ENCODE measurements at regions not wholly inside any gene's neighbourhood (a gene's known extent, or its start where the extent isn't known, plus 50 kb on each side); places are given as distances from the start of the nearest gene placed in this dataset.

DNA sequence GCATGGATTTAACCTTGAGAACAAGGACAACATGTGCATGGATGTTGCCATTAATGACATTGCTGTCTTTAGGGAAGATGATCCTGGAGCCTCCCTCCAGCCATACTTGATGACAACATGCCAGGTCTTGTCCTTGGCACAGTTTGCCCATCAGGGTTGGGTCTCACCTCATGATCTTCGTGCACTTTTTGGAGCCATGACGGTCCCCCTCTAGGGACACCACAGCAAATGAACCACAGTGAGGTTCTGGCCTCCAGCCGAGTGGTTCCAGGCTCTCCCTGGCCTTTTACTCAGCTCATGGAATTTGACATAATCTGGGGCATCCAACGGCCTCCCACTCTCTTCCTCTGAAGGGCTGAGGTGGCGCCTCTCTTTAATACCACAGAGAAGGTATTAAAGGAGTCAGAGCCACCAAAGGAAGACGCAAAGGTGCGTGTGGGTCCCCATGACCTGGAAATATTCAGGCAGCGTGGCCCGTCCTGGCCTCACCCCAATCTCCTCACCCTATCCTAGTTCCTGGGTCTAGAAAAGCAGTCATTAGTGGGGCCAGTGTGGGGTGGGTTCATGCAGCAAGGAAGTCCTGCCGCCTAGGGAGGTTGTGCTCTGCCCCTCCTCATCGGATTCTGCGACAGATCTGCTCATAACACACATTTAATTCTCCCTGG is 184.8 kb downstream of the CXCL12 start:
- DNase-seq (ENCODE audit: insufficient read length) (no peak), FAIRE-seq (no peak)
- TF ChIP-seq POLR2AphosphoS5 (IDR thresholded peaks at IDR 0.05; ENCODE audit: low read depth, low read length) (no peak), TAF1 (IDR thresholded peaks at IDR 0.05; ENCODE audit: borderline replicate concordance, low read depth, low read length) (no peak), POLR2A (IDR thresholded peaks at IDR 0.05; ENCODE audit: low read depth, low read length) (no peak)

DNA sequence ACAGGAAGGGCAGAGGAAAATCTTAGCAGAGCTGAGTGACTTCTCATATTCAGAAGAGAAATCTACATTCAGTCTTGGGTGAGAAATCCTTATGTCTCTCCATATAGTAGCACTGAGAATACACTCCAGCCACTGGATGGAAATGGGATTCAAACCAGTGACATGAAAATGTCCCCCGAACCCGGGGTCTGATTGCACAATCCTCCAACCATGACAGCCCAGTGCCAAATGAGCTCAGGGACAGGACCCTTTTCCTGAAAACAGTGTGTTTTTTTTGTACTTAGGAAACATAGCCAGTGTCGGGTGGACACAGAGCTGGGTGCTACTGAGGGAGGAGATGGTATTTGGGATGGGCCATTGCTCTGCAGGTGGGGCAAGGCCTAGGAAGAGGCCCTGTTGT is 185.6 kb downstream of the CXCL12 start:
- TF ChIP-seq POLR2A (IDR thresholded peaks at IDR 0.05; ENCODE audit: low read depth, low read length) = no peak
- TF ChIP-seq POLR2AphosphoS5 (IDR thresholded peaks at IDR 0.05; ENCODE audit: low read depth, low read length) = no peak
- TF ChIP-seq TAF1 (IDR thresholded peaks at IDR 0.05; ENCODE audit: borderline replicate concordance, low read depth, low read length) = no peak
- DNase-seq (ENCODE audit: insufficient read length) (no peak), FAIRE-seq (no peak)

DNA sequence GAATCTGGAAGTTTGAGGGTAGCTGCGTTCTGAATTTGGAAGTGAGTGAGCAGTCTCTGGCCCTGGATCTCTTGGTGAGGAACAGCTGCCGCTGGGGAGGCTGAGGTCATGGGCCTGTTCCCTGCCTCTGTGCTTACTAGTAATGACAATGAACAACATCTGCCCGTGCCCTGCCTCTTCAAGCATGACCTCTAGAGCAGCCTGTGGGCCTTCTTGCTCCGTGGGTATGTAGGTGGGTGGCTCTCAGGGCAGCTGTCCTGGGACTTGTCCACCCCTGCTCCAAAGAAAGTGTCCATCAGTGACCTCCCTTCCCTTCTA is 186.2 kb downstream of the CXCL12 start:
- TF ChIP-seq TAF1 (IDR thresholded peaks at IDR 0.05; ENCODE audit: borderline replicate concordance, low read depth, low read length) = no peak
- TF ChIP-seq POLR2A (IDR thresholded peaks at IDR 0.05; ENCODE audit: low read depth, low read length) = no peak
- no peak for TF ChIP-seq POLR2AphosphoS5 (IDR thresholded peaks at IDR 0.05; ENCODE audit: low read depth, low read length)
- DNase-seq (ENCODE audit: insufficient read length) = no peak
- FAIRE-seq = no peak

DNA sequence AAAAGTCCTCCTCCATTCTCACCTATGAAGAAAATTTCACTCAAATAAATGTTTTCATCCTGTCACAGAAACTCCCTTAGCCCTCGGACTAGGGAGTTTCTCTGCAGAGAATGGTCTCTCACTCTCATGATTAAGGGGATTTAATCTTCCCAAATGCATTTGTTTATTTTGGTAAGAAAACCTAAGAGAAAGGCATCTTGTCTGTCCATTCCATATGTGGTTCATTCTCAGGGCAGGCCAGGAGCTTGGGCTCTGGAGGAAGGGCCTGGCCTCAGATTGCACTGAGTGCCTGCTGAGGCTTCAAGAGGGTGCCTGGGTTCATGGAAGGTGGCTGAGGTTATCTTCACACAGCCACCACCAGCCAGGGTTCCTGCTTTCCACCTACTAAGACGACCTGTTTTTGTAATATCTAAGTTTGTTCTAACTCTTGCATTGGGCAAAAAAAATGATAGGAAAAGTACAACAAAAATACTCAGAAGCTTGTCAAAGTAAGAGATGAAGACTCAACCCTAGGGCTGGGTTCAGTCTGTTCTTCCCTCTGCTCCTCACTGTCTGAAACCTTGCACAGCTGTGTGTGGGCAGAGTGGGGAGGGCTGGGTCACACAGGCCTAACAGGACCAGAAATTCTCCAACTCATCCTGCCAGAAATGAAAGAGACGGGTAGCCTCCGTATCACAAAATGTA is 186.7 kb downstream of the CXCL12 start:
- TF ChIP-seq TAF1 (IDR thresholded peaks at IDR 0.05; ENCODE audit: borderline replicate concordance, low read depth, low read length) = no peak
- no peak for TF ChIP-seq POLR2AphosphoS5 (IDR thresholded peaks at IDR 0.05; ENCODE audit: low read depth, low read length)
- no peak for TF ChIP-seq POLR2A (IDR thresholded peaks at IDR 0.05; ENCODE audit: low read depth, low read length)
- no peak for FAIRE-seq
- DNase-seq (ENCODE audit: insufficient read length) = no peak

DNA sequence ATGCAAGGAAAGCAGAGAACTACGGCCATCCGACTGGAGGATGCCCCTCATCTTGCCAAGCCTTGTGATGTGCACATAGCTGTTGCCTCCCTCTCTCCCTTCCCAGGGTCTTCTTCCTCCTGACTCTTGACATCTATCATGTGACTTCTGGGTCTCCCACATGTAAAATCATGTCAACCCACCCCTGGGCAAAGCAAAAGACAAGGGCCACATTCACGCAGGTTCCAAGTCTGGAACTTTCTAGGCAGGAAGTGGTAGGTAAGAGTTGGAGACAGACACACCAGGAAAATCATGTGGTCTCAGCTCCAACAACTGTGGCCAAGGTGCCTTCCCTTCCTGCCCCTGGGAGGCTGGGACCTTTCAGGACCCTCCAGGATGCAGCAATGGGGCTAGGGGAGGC is 187.3 kb downstream of the CXCL12 start:
- FAIRE-seq = no peak
- TF ChIP-seq POLR2A (IDR thresholded peaks at IDR 0.05; ENCODE audit: low read depth, low read length) = no peak
- no peak for TF ChIP-seq POLR2AphosphoS5 (IDR thresholded peaks at IDR 0.05; ENCODE audit: low read depth, low read length)
- TF ChIP-seq TAF1 (IDR thresholded peaks at IDR 0.05; ENCODE audit: borderline replicate concordance, low read depth, low read length) = no peak
- DNase-seq (ENCODE audit: insufficient read length) = no peak

DNA sequence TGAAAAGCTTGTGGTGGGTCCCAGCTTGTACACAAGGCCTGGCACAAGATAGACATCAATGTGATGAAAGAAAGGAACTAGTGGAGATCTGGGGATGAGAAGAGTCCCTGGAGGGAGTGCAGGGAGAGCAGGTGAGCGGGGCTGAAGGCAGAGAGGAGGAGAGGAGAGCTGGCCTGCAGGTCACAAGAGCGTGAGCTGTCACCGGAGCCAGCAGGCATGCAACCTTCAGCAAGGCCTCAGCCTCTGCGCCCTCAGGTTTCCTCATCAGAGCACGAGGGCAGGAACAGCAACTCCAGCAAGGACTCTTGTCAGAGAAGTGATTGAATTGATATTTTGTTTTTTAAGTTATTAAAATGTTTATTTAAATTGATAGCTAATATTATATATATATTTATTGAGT is 188.6 kb downstream of the CXCL12 start:
- FAIRE-seq (no peak), DNase-seq (ENCODE audit: insufficient read length) (no peak)
- TF ChIP-seq TAF1 (IDR thresholded peaks at IDR 0.05; ENCODE audit: borderline replicate concordance, low read depth, low read length) = no peak
- TF ChIP-seq POLR2A (IDR thresholded peaks at IDR 0.05; ENCODE audit: low read depth, low read length) = no peak
- no peak for TF ChIP-seq POLR2AphosphoS5 (IDR thresholded peaks at IDR 0.05; ENCODE audit: low read depth, low read length)

DNA sequence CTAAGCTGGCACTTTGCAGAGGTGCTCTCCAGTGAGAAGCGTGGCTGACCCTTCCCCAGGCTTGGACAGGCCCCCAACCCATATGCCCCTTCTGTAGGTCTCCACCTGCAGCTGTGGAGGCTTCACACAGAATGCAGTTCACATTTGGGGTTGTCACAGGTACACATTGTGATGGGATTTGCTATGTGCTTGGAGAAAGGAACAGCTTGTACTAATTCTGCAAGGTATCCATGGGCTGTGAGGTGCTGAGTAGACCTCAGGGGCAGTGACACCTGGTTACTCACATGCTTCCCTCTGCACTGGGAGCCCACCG is 188.9 kb downstream of the CXCL12 start:
- DNase-seq (ENCODE audit: insufficient read length) (no peak), FAIRE-seq (no peak)
- TF ChIP-seq TAF1 (IDR thresholded peaks at IDR 0.05; ENCODE audit: borderline replicate concordance, low read depth, low read length) (no peak), POLR2A (IDR thresholded peaks at IDR 0.05; ENCODE audit: low read depth, low read length) (no peak), POLR2AphosphoS5 (IDR thresholded peaks at IDR 0.05; ENCODE audit: low read depth, low read length) (no peak)

DNA sequence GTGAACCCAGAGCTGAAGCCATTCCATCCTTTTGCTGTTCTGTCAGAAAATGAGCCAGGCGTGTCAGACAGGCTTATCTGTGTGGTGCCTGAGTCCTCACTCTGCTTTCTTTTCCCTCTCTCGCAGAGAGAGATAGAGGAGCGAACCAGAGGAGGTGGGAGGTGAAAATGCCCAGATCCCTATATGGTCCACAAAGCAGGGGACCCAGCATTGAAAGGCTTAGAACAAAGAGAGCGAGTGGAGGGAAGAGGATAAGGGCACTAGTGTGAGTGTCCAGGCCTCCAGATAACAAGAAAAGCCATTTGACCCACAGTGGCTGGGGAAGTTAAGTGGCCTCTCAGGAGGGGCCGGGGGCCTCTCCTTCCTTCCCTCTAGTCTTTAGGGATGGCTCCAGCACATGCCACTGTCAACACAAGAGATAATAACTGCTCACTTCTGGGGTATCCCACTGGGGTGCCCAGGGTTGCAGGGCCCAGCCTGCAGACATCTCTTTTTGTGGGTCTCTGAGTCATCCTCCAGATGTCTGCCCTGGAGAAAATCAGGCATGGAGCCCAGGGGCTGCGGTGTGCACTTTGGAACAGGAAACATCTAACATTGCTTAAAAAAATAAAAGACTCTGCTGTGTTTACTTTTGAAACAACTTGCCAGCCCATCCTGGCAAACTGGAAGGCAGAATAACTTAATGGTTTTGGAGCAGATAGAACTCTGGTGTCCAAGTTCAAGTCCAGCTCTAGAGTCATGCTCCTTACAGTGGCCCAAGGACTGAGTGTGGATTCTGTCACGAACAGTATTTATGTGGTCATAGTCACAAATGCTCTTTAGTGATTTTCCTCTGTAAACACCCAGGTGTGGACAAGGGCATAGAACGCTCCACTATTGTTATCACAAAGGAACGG is 189.5 kb downstream of the CXCL12 start:
- TF ChIP-seq TAF1 (IDR thresholded peaks at IDR 0.05; ENCODE audit: borderline replicate concordance, low read depth, low read length) = no peak
- no peak for FAIRE-seq
- no peak for DNase-seq (ENCODE audit: insufficient read length)

DNA sequence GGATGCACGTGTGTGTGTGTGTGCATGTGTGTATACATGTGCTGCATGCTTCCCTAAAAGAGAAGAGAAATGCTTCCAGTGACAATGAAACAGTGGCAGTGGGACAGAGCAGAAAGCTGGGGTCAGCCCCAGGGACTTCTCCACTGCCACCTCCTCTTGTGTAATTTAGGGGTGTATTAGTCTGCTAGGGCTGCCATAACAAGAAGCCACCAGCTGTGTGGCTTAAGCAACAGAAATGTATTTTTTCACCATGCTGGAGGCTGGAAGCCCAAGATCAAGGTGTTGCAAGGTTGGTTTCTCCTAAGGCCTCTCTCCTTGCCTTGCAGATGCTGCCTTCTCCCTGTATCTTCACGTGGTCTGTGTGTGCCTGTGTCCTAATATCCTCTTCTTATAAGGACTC is 190.5 kb downstream of the CXCL12 start:
- FAIRE-seq (no peak), DNase-seq (ENCODE audit: insufficient read length) (no peak)
- TF ChIP-seq POLR2AphosphoS5 (IDR thresholded peaks at IDR 0.05; ENCODE audit: low read depth, low read length) = no peak
- TF ChIP-seq POLR2A (IDR thresholded peaks at IDR 0.05; ENCODE audit: low read depth, low read length) = no peak
- TF ChIP-seq TAF1 (IDR thresholded peaks at IDR 0.05; ENCODE audit: borderline replicate concordance, low read depth, low read length) = no peak

DNA sequence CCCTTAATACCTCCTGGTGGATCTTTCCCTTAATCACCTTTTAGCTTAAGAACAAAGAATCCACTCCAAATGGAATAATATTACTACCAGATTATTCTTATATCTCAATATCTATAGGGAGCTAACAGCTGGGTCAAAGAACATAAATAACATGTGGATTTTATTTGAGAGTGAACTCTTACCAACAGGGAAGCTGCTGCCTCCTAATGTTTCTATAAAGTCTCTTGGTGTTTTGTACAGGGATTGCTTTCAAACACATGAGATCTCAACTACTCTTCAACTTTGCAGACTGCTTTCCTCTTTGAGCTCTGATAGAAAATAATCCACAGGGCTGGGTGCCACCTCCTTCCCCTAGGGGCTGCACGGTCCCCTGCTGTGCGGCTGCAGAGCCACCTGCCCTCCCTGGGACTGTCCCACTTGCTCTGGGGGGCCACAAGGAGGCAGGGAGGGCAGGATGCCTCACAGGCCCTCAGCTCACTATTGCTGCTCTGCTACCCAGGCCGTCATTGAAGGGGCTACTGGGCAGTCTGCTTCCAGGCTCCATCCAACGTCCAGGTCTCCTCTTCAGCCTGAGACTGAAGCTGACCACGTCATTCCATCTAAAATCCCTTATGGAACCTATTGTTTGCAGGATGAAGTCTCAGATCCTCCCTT is 191.2 kb downstream of the CXCL12 start:
- no peak for FAIRE-seq
- no peak for DNase-seq (ENCODE audit: insufficient read length)
- TF ChIP-seq POLR2A (IDR thresholded peaks at IDR 0.05; ENCODE audit: low read depth, low read length) = no peak
- TF ChIP-seq POLR2AphosphoS5 (IDR thresholded peaks at IDR 0.05; ENCODE audit: low read depth, low read length) = no peak
- no peak for TF ChIP-seq TAF1 (IDR thresholded peaks at IDR 0.05; ENCODE audit: borderline replicate concordance, low read depth, low read length)

DNA sequence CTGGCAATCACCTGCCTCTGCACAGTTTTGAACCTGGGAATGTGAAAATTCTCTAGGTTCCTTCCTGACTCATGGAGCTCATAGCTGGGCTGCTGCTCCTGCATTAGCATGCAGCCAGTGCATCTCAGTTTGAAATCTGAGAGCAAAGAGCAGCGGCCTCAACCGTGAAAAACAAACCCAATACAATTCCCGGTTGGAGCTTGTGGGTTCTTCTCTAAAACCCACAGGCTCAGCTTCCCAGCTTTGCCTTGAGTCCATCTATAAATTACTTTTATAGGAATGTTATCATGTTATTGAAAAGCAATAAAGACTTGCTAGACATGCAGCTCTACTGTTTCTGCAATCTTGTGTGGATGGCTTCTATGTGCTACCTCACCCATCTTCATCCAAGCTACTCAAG is 191.7 kb downstream of the CXCL12 start:
- FAIRE-seq (no peak), DNase-seq (ENCODE audit: insufficient read length) (no peak)
- TF ChIP-seq POLR2AphosphoS5 (IDR thresholded peaks at IDR 0.05; ENCODE audit: low read depth, low read length) = no peak
- no peak for TF ChIP-seq POLR2A (IDR thresholded peaks at IDR 0.05; ENCODE audit: low read depth, low read length)
- no peak for TF ChIP-seq TAF1 (IDR thresholded peaks at IDR 0.05; ENCODE audit: borderline replicate concordance, low read depth, low read length)

Data from GM12892 (cell line).